HG03097 (cell line): ENCODE measurements at regions not wholly inside any gene's neighbourhood (a gene's known extent, or its start where the extent isn't known, plus 50 kb on each side); places are given as distances from the start of the nearest gene placed in this dataset.

Experiments
- ATAC-seq: cut with Tn5 transposase; IDR thresholded peaks from one replicate; pipeline ENCODE4 v1.9.1; 2021; ENCODE audit not compliant: unreplicated experiment, low FRiP score

- no peak for ATAC-seq
These were observed 431.1 kb upstream of the ZEB2 start for GRCh38 chr2:144950899-144951560.

GRCh38 chr2:144948205-144948855 lies 428.4 kb upstream of the ZEB2 start:
- ATAC-seq, result no peak

- ATAC-seq, result no peak
These were observed 427.8 kb upstream of the ZEB2 start for GRCh38 chr2:144947709-144948037.

- no peak for ATAC-seq
These were observed 426.3 kb upstream of the ZEB2 start for GRCh38 chr2:144946263-144946662.

GRCh38 chr2:144944546-144945220 lies 424.8 kb upstream of the ZEB2 start:
- ATAC-seq, result no peak

- ATAC-seq, result no peak
These were observed 424.1 kb upstream of the ZEB2 start for GRCh38 chr2:144943986-144944385.

GRCh38 chr2:144943293-144943941 lies 423.5 kb upstream of the ZEB2 start:
- no peak for ATAC-seq

GRCh38 chr2:144942516-144943256 lies 422.8 kb upstream of the ZEB2 start:
- ATAC-seq, result no peak

GRCh38 chr2:144941743-144942488 lies 422.0 kb upstream of the ZEB2 start:
- ATAC-seq, result no peak

- ATAC-seq, result no peak
These were observed 419.7 kb upstream of the ZEB2 start for GRCh38 chr2:144939590-144939989.

- no peak for ATAC-seq
These were observed 418.2 kb upstream of the ZEB2 start for GRCh38 chr2:144937910-144938709.

GRCh38 chr2:144937066-144937465 lies 417.1 kb upstream of the ZEB2 start:
- ATAC-seq, result no peak

GRCh38 chr2:144936442-144936841 lies 416.5 kb upstream of the ZEB2 start:
- no peak for ATAC-seq

GRCh38 chr2:144935736-144936135 lies 415.8 kb upstream of the ZEB2 start:
- ATAC-seq, result no peak

- no peak for ATAC-seq
These were observed 415.3 kb upstream of the ZEB2 start for GRCh38 chr2:144935191-144935590.

- no peak for ATAC-seq
These were observed 412.0 kb upstream of the ZEB2 start for GRCh38 chr2:144931960-144932359.

GRCh38 chr2:144931480-144931879 lies 411.6 kb upstream of the ZEB2 start:
- ATAC-seq, result no peak

GRCh38 chr2:144927429-144927828 lies 407.5 kb upstream of the ZEB2 start:
- no peak for ATAC-seq

GRCh38 chr2:144925886-144926285 lies 406.0 kb upstream of the ZEB2 start:
- ATAC-seq, result no peak
